ENCODE measurements at regions not wholly inside any gene's neighbourhood (a gene's known extent, or its start where the extent isn't known, plus 50 kb on each side); places are given as distances from the start of the nearest gene placed in this dataset.

DNA sequence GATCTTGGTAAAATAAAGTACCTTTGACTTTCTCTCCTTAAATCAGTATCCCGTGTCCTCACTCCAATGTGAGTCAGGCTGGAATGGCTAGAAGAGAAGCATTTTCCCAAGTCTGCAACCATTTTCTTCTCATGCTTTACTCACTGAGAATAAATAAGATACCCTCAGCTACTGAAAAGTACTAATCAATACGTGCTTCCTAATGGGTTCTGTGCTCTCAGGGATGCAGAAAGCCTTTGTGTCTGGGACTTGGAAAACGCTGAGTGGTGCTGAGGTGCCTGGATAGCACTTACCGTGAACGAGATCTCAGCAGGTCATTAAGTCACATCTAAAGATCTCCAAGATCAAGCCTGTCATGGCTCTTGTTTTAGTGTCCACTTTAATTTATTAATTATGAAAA, 672.3 kb upstream of the C16orf82 start:
- Mint-ChIP-seq H3K27me3 (ENCODE audit: low read depth) (peaks cover 5% of the 10 kb centered on the region; the same call in 1 of the 2 replicates), H3K4me1 (no peaks in the 10 kb centered on the region), H3K4me3 (no peak overlapping the region), H3K27ac (no peak overlapping the region), H3K9me3 (peaks cover 16% of the 10 kb centered on the region), H3K36me3 (no peaks in the 10 kb centered on the region)
- ATAC-seq (no peak), DNase-seq (ENCODE audit: low spot score) (no peak)
- TF ChIP-seq, protein P1, sequence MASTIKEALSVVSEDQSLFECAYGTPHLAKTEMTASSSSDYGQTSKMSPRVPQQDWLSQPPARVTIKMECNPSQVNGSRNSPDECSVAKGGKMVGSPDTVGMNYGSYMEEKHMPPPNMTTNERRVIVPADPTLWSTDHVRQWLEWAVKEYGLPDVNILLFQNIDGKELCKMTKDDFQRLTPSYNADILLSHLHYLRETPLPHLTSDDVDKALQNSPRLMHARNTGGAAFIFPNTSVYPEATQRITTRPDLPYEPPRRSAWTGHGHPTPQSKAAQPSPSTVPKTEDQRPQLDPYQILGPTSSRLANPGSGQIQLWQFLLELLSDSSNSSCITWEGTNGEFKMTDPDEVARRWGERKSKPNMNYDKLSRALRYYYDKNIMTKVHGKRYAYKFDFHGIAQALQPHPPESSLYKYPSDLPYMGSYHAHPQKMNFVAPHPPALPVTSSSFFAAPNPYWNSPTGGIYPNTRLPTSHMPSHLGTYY (CRISPR knock-in tag; IDR thresholded peaks at IDR 0.05): no peak
- TF ChIP-seq ZNF423 (CRISPR knock-in tag; IDR thresholded peaks at IDR 0.05): no peak
- TF ChIP-seq NFATC4 (CRISPR knock-in tag; IDR thresholded peaks at IDR 0.05): no peak
- TF ChIP-seq TCF7 (CRISPR knock-in tag; IDR thresholded peaks at IDR 0.05; ENCODE audit: low read depth): no peak
- TF ChIP-seq KAT7 (CRISPR knock-in tag; IDR thresholded peaks at IDR 0.05; ENCODE audit: borderline replicate concordance): no peak
- no peak for TF ChIP-seq SOX15 (CRISPR knock-in tag; IDR thresholded peaks at IDR 0.05)
- TF ChIP-seq, protein P2, sequence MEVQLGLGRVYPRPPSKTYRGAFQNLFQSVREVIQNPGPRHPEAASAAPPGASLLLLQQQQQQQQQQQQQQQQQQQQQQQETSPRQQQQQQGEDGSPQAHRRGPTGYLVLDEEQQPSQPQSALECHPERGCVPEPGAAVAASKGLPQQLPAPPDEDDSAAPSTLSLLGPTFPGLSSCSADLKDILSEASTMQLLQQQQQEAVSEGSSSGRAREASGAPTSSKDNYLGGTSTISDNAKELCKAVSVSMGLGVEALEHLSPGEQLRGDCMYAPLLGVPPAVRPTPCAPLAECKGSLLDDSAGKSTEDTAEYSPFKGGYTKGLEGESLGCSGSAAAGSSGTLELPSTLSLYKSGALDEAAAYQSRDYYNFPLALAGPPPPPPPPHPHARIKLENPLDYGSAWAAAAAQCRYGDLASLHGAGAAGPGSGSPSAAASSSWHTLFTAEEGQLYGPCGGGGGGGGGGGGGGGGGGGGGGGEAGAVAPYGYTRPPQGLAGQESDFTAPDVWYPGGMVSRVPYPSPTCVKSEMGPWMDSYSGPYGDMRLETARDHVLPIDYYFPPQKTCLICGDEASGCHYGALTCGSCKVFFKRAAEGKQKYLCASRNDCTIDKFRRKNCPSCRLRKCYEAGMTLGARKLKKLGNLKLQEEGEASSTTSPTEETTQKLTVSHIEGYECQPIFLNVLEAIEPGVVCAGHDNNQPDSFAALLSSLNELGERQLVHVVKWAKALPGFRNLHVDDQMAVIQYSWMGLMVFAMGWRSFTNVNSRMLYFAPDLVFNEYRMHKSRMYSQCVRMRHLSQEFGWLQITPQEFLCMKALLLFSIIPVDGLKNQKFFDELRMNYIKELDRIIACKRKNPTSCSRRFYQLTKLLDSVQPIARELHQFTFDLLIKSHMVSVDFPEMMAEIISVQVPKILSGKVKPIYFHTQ (CRISPR knock-in tag; IDR thresholded peaks at IDR 0.05): no peak
- TF ChIP-seq, protein P3, sequence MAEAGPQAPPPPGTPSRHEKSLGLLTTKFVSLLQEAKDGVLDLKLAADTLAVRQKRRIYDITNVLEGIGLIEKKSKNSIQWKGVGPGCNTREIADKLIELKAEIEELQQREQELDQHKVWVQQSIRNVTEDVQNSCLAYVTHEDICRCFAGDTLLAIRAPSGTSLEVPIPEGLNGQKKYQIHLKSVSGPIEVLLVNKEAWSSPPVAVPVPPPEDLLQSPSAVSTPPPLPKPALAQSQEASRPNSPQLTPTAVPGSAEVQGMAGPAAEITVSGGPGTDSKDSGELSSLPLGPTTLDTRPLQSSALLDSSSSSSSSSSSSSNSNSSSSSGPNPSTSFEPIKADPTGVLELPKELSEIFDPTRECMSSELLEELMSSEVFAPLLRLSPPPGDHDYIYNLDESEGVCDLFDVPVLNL (CRISPR knock-in tag; IDR thresholded peaks at IDR 0.05; ENCODE audit: borderline replicate concordance, low read depth): no peak
- CTCF ChIA-PET: no interaction called here
- POLR2A ChIA-PET: no interaction called here

DNA sequence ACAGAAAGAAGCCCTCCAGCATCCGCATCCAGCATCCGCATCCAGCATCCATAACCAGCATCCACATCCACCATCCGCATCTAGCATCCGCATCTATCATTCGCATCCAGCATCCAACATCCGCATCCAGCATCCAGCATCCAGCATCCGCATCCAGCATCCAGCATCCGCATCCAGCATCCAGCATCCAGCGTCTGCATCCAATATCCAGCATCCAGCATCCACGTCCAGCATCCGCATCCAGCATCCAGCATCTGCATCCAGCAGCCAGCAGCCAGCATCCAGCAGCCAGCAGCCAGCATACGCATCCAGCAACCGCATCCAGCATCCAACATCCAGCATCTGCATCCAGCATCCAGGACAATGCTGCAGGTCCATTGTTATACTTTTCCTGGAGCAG, 671.0 kb upstream of the C16orf82 start:
- Mint-ChIP-seq H3K36me3 (no peaks in the 10 kb centered on the region), H3K9me3 (peaks cover 16% of the 10 kb centered on the region), H3K4me3 (no peak overlapping the region), H3K4me1 (no peaks in the 10 kb centered on the region), H3K27ac (no peak overlapping the region), H3K27me3 (ENCODE audit: low read depth) (peaks cover 5% of the 10 kb centered on the region; the same call in 1 of the 2 replicates)
- POLR2A ChIA-PET: no interaction called here
- CTCF ChIA-PET: no interaction called here
- no peak for ATAC-seq
- DNase-seq (ENCODE audit: low spot score): no peak
- TF ChIP-seq, protein P4, sequence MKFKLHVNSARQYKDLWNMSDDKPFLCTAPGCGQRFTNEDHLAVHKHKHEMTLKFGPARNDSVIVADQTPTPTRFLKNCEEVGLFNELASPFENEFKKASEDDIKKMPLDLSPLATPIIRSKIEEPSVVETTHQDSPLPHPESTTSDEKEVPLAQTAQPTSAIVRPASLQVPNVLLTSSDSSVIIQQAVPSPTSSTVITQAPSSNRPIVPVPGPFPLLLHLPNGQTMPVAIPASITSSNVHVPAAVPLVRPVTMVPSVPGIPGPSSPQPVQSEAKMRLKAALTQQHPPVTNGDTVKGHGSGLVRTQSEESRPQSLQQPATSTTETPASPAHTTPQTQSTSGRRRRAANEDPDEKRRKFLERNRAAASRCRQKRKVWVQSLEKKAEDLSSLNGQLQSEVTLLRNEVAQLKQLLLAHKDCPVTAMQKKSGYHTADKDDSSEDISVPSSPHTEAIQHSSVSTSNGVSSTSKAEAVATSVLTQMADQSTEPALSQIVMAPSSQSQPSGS (CRISPR knock-in tag; IDR thresholded peaks at IDR 0.05; ENCODE audit: borderline replicate concordance, low read depth): no peak
- TF ChIP-seq SMAD4 (CRISPR knock-in tag; IDR thresholded peaks at IDR 0.05) (no peak), GABPB1 (CRISPR knock-in tag; IDR thresholded peaks at IDR 0.05) (no peak), TP53 (CRISPR knock-in tag; IDR thresholded peaks at IDR 0.05) (no peak), NFE2L1 (CRISPR knock-in tag; IDR thresholded peaks at IDR 0.05) (no peak), NR1H2 (CRISPR knock-in tag; IDR thresholded peaks at IDR 0.05) (no peak), NR2C2 (CRISPR knock-in tag; IDR thresholded peaks at IDR 0.05) (no peak), FOXJ3 (CRISPR knock-in tag; IDR thresholded peaks at IDR 0.05; ENCODE audit: borderline replicate concordance) (no peak), JUN (CRISPR knock-in tag; IDR thresholded peaks at IDR 0.05) (no peak), MYBL2 (CRISPR knock-in tag; IDR thresholded peaks at IDR 0.05) (no peak), MXD4 (CRISPR knock-in tag; IDR thresholded peaks at IDR 0.05; ENCODE audit: borderline replicate concordance) (no peak), CREM (CRISPR knock-in tag; IDR thresholded peaks at IDR 0.05) (no peak), ZNF219 (CRISPR knock-in tag; IDR thresholded peaks at IDR 0.05; ENCODE audit: borderline replicate concordance) (no peak), RORB (CRISPR knock-in tag; IDR thresholded peaks at IDR 0.05) (no peak), ATF1 (CRISPR knock-in tag; IDR thresholded peaks at IDR 0.05) (no peak), TEAD1 (CRISPR knock-in tag; IDR thresholded peaks at IDR 0.05) (no peak)
- TF ChIP-seq, protein P5, sequence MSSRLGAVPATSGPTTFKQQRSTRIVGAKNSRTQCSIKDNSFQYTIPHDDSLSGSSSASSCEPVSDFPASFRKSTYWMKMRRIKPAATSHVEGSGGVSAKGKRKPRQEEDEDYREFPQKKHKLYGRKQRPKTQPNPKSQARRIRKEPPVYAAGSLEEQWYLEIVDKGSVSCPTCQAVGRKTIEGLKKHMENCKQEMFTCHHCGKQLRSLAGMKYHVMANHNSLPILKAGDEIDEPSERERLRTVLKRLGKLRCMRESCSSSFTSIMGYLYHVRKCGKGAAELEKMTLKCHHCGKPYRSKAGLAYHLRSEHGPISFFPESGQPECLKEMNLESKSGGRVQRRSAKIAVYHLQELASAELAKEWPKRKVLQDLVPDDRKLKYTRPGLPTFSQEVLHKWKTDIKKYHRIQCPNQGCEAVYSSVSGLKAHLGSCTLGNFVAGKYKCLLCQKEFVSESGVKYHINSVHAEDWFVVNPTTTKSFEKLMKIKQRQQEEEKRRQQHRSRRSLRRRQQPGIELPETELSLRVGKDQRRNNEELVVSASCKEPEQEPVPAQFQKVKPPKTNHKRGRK (CRISPR knock-in tag; IDR thresholded peaks at IDR 0.05; ENCODE audit: borderline replicate concordance): no peak
- TF ChIP-seq, protein P6, sequence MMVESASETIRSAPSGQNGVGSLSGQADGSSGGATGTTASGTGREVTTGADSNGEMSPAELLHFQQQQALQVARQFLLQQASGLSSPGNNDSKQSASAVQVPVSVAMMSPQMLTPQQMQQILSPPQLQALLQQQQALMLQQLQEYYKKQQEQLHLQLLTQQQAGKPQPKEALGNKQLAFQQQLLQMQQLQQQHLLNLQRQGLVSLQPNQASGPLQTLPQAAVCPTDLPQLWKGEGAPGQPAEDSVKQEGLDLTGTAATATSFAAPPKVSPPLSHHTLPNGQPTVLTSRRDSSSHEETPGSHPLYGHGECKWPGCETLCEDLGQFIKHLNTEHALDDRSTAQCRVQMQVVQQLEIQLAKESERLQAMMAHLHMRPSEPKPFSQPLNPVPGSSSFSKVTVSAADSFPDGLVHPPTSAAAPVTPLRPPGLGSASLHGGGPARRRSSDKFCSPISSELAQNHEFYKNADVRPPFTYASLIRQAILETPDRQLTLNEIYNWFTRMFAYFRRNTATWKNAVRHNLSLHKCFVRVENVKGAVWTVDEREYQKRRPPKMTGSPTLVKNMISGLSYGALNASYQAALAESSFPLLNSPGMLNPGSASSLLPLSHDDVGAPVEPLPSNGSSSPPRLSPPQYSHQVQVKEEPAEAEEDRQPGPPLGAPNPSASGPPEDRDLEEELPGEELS (CRISPR knock-in tag; IDR thresholded peaks at IDR 0.05): no peak
- TF ChIP-seq, protein P7, sequence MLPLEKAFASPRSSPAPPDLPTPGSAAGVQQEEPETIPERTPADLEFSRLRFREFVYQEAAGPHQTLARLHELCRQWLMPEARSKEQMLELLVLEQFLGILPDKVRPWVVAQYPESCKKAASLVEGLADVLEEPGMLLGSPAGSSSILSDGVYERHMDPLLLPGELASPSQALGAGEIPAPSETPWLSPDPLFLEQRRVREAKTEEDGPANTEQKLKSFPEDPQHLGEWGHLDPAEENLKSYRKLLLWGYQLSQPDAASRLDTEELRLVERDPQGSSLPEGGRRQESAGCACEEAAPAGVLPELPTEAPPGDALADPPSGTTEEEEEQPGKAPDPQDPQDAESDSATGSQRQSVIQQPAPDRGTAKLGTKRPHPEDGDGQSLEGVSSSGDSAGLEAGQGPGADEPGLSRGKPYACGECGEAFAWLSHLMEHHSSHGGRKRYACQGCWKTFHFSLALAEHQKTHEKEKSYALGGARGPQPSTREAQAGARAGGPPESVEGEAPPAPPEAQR (CRISPR knock-in tag; IDR thresholded peaks at IDR 0.05): no peak
